ENCODE measurements at regions not wholly inside any gene's neighbourhood (a gene's known extent, or its start where the extent isn't known, plus 50 kb on each side); places are given as distances from the start of the nearest gene placed in this dataset.

GRCh38 chr2:76288146-76288545 lies 577.4 kb upstream of the GCFC2 start:
- Histone ChIP-seq H2AFZ (ENCODE audit: low read depth, low read length, severe bottlenecking) (no peak overlapping the region), H3K27me3 (ENCODE audit: low read length) (no peaks in the 10 kb centered on the region)

GRCh38 chr2:76283350-76283749 lies 572.6 kb upstream of the GCFC2 start:
- no peak overlapping the region for H2AFZ ChIP-seq (ENCODE audit: low read depth, low read length, severe bottlenecking)
- no peak overlapping the region for H3K9ac ChIP-seq (ENCODE audit: low read length)
- TF ChIP-seq EZH2phosphoT487 (conservative IDR thresholded peaks at IDR 0.05; ENCODE audit: low read length): no peak
- no peak for TF ChIP-seq CTCF (IDR thresholded peaks at IDR 0.05; ENCODE audit: insufficient read depth, low read length, poor library complexity, severe bottlenecking)
- no peaks in the 10 kb centered on the region for H3K79me2 ChIP-seq (ENCODE audit: insufficient read depth, low read length)
- no peak overlapping the region for H3K4me2 ChIP-seq (ENCODE audit: low read depth, low read length, poor library complexity, severe bottlenecking)
- no peak overlapping the region for H3K27ac ChIP-seq (ENCODE audit: low read depth, low read length)
- H4K20me1 ChIP-seq (ENCODE audit: low read depth, low read length): no peaks in the 10 kb centered on the region
- no peaks in the 10 kb centered on the region for H3K27me3 ChIP-seq (ENCODE audit: low read length)
- H3K9me2 ChIP-seq (replicated peaks; ENCODE audit: insufficient read depth, low read length): no peaks in the 10 kb centered on the region
- no peaks in the 10 kb centered on the region for H3K36me3 ChIP-seq (ENCODE audit: low read length)
- no peak overlapping the region for H3K4me3 ChIP-seq (ENCODE audit: insufficient read depth, low read length, poor library complexity, severe bottlenecking)
- no peaks in the 10 kb centered on the region for H3K9me3 ChIP-seq (ENCODE audit: insufficient read depth, low read length)
- H3F3A ChIP-seq (ENCODE audit: insufficient read depth): no peaks in the 10 kb centered on the region

More at GRCh38 chr2:76288146-76288545, 577.4 kb upstream of the GCFC2 start:
- no peak overlapping the region for H3K4me2 ChIP-seq (ENCODE audit: low read depth, low read length, poor library complexity, severe bottlenecking)
- H3K9me2 ChIP-seq (replicated peaks; ENCODE audit: insufficient read depth, low read length): no peaks in the 10 kb centered on the region
- H3K9me3 ChIP-seq (ENCODE audit: insufficient read depth, low read length): no peaks in the 10 kb centered on the region
- no peak overlapping the region for H3K9ac ChIP-seq (ENCODE audit: low read length)
- no peaks in the 10 kb centered on the region for H3F3A ChIP-seq (ENCODE audit: insufficient read depth)
- H4K20me1 ChIP-seq (ENCODE audit: low read depth, low read length): no peaks in the 10 kb centered on the region
- no peak overlapping the region for H3K4me3 ChIP-seq (ENCODE audit: insufficient read depth, low read length, poor library complexity, severe bottlenecking)
- TF ChIP-seq EZH2phosphoT487 (conservative IDR thresholded peaks at IDR 0.05; ENCODE audit: low read length) (no peak), CTCF (IDR thresholded peaks at IDR 0.05; ENCODE audit: insufficient read depth, low read length, poor library complexity, severe bottlenecking) (no peak)
- no peaks in the 10 kb centered on the region for H3K79me2 ChIP-seq (ENCODE audit: insufficient read depth, low read length)
- H3K27ac ChIP-seq (ENCODE audit: low read depth, low read length): no peak overlapping the region
- no peaks in the 10 kb centered on the region for H3K36me3 ChIP-seq (ENCODE audit: low read length)

- Histone ChIP-seq H3K36me3 (ENCODE audit: low read length) (no peaks in the 10 kb centered on the region), H3K9ac (ENCODE audit: low read length) (no peak overlapping the region), H3K4me2 (ENCODE audit: low read depth, low read length, poor library complexity, severe bottlenecking) (no peak overlapping the region), H3K27ac (ENCODE audit: low read depth, low read length) (no peak overlapping the region), H3K9me2 (replicated peaks; ENCODE audit: insufficient read depth, low read length) (no peaks in the 10 kb centered on the region), H2AFZ (ENCODE audit: low read depth, low read length, severe bottlenecking) (no peak overlapping the region), H3K27me3 (ENCODE audit: low read length) (no peaks in the 10 kb centered on the region), H4K20me1 (ENCODE audit: low read depth, low read length) (no peaks in the 10 kb centered on the region), H3K9me3 (ENCODE audit: insufficient read depth, low read length) (no peaks in the 10 kb centered on the region), H3F3A (ENCODE audit: insufficient read depth) (no peaks in the 10 kb centered on the region), H3K4me3 (ENCODE audit: insufficient read depth, low read length, poor library complexity, severe bottlenecking) (no peak overlapping the region), H3K79me2 (ENCODE audit: insufficient read depth, low read length) (no peaks in the 10 kb centered on the region)
- TF ChIP-seq EZH2phosphoT487 (conservative IDR thresholded peaks at IDR 0.05; ENCODE audit: low read length): no peak
- no peak for TF ChIP-seq CTCF (IDR thresholded peaks at IDR 0.05; ENCODE audit: insufficient read depth, low read length, poor library complexity, severe bottlenecking)
Observed at GRCh38 chr2:76281156-76281841, 570.6 kb upstream of the GCFC2 start.
